ENCODE measurements at regions not wholly inside any gene's neighbourhood (a gene's known extent, or its start where the extent isn't known, plus 50 kb on each side); places are given as distances from the start of the nearest gene placed in this dataset.

DNA sequence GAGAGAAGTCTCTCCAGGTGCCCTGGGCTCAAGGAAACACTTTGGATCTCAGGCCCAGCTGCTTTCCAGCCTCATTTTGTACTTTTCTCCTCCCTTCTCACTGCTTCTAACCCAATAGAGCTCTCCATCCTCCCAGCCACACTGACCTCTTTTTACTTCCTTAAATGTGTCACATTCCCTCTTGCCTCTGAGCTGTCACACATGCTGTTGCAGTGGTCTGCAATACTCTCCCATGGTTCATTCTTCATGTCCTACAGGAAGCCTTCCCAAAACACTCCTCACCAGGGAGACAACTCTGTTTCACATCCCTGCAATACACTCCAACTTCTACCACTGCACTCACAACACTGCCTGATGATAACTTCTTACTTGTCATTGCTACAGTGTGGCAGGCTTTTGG is 242.1 kb upstream of the DYNLRB2 start:
- no peak for DNase-seq

DNA sequence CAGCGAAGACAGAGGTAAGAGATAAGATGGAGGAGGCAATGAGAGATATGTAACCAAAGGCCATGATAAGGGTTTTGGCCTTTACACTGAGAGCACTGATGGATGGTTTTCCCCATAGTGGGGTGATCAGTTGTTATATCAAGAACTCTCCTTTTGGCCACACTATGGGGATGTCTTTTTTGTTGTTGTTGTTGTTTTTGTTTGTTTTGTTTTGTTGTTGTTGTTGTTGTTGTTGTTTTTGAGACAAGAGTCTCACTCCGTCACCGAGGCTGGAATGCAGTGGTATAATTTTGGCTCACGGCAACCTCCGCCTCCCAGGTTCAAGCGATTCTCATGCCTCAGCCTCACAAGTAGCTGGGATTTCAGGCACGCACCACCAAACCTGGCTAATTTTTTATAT is 244.8 kb upstream of the DYNLRB2 start:
- no peak for DNase-seq

DNA sequence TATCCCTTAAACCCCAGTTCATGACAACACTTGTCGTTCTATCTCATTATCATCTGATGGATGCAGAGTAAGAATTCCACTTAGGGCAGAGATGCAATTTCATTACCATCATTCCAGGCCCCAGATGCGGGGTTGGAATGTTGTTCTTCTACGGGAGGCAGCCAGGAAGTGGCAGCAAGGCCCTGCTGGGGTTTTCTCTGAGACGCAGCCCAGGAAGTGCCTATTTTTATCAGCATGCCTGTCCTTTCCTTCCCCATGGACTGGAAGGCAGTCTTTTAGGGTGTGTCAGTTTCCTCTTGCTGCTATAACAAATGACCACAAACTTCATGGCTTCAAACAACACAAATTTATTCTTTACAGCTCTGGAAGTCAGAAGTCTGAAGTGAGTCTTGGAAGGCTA is 246.6 kb upstream of the DYNLRB2 start:
- no peak for DNase-seq

GRCh38 chr16:80288616-80289015 is 252.2 kb upstream of the DYNLRB2 start:
- no peak for DNase-seq

DNA sequence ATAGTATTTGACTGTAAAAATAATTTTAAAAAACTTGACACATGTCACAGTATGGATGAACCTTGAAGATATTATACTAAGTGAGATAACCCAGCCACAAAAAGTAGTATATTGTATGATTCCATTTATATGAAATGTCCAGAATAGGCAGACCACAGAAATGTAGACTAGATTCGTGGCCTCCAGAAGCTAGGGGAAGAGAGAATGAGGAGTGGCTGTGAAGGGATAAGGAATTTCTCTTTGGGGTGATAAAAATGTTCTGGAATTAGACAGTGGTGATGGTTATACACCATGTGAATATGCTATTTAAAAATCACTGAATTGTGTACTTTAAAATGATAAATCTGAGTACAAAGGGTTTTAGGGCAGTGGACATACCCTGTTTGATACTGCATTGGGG is 253.1 kb upstream of the DYNLRB2 start:
- no peak for DNase-seq

DNA sequence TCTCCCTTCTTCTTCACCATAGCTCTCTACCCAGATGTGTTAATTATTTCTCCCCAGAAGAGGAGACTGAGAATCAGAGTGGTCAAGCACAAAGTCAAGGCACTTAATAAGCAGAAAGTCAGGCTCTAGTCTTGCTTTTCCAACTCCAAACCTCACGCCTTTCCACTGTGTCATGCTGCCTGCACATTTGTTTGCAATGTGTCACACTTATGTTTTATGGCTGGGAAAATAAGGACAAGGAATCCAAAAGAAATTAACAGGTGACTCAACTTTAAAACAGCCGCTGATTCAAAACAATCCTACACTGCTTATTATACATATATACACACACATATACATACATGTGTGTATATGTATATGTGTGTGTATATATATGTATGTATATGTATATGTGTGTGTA is 255.7 kb upstream of the DYNLRB2 start:
- DNase-seq, result no peak

GRCh38 chr16:80283466-80284392 is 257.1 kb upstream of the DYNLRB2 start:
- DNase-seq, result no peak

DNA sequence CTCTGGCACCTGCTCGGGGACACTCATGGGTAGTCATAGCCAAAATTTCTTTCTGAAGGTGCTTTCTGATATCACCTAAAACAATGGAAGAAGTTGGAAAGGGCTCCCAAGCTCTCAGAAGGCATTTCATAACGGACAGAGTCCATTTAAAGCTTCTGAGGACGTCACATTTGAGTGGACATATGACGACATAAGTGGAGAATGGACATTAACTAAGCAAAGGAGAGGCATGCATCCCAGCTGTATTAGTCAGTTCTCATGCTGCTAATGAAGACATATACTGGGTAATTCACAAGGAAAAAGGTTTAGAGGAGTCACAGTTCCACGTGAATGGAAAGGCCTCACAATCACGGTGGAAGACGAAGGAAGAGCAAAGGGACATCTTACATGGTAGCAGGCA is 260.2 kb upstream of the DYNLRB2 start:
- DNase-seq, result no peak

DNA sequence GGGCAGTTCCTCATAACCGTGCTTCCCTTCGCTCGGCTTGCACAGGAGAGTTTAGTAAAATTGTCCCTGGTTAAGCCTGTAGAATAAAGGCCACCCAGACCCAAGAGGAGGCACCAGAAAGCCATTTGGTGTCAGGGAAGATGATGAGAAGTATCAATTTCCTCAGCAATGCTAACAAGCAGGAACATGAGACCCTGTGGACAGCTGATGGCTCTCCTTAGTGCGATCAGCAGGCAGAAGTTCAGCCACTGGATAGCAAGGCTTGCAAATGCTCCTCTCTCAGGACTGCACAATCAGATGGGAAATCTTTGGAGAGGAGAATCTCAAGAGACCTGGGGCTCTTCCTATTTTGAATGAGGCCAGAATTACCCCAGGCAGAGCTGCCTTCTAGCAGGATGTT is 261.1 kb upstream of the DYNLRB2 start:
- DNase-seq, result no peak

DNA sequence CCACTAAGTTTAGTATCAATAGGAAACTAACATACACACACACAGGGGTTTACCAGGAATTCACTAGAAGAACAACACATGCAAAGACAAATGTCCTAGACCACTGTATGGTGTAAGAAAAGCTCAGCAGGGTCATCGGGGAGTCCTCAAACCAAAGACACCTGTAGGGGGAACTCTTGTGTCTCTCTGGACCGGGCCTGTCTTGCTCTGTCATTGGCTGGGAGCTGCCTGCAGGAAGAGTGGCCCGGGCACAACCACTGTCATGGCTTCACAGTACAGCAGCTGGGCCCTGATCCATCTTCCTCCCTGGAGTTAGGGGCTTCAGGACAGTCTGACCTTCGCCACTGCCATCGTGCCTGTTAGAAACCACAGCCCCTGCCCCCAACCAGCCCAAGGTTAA is 263.6 kb upstream of the DYNLRB2 start:
- DNase-seq, result no peak

GRCh38 chr16:80274576-80275191 is 266.1 kb upstream of the DYNLRB2 start:
- no peak for DNase-seq

GRCh38 chr16:80273635-80274538 is 266.9 kb upstream of the DYNLRB2 start:
- no peak for DNase-seq

DNA sequence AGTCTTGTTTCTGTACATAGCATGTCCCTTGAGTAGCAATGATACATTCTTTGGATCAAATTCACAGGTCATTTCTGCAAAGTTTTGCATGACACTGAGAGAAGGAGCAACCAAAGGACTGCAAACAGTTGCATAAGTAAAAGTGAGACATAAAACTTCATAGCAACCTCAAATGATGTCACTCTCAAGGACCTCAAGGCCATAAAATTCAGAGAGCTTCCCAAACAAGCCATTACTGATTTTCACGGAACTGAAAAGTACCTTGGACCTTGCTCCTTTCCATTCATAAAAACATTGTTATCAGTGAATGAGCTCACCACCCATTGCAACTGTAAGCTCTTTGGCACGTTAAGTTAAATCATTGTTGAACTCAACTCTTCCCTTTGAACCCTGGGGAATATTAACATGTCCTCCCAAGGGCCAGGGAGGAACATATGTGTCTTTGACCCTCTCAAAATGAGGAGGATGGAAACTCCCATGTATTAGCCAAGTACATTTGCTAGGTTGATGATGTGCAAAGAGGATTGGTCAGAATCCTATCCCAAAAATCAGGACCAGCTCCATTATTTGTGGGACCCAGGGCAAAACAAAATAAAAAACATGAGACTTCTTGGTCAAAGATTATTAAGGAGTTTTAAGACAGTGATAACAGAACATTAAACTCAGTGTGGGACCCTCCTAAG is 275.0 kb upstream of the DYNLRB2 start:
- DNase-seq, result no peak

DNA sequence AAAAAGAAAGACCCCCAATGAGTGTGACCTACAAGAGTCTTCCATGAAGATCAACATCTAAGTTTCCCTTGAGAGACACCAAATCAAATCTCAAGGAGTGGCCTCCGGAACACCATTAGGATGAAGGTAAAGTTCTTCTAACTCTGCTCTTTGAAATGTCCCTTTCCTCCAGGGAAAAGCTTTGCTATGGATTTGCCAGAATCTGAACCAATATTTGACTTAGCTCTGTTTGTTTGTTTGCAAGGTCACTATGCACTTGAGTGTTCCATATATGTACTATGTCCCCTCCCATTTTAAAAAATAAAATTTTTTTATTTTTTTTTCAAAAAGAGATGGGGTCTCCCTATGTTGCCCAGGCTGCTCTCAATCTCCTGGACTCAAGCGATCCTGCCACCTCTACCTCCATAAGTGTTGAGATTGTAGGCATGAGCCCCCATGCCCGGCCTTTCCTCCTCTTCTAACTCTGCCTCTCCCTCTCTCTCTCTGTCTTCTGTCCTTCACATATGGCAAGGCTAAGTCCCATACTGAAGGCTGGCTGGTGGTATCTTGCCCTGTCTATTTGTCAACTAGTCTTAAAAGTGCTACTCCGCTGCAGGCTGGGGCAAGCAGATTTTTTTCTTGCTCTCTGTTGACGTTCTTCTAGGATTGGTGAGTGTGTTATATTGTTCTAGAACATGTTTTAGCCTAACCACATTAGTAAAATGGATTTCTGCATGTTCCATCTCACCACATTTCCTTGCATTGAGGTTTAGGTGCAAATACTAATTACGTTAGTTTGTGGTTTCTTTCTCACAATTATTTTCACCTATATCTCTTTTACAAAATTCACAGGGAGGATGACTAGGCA is 276.7 kb upstream of the DYNLRB2 start:
- DNase-seq, result no peak

DNA sequence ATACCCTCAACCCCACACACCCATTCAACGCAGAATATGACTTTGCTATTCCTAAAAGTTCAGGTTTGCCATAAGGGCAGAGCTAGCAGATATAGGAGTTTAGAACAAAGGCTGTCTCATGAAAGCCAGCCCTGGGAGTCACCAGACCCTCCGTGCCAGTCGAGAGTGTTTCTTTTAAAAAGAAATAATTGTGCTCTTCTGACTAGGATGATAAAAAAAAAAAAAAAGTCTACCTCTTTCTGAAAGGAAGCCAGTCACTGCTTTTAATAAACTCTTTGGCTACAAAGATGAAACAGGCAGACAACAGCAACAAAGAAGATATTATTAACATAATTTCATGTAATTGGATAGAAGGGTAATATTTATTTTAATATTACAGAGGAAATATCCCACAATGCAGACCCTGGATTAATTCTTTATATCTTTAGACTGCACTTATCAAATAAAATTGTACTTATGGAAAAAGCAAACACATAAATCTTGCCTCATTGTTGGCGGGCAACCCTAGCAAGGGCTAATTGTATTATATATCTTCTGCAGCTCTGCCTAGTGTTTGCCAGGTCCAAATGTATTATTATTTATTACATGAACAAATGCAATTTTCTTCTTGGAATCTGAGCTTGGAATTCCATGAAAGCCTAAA is 277.5 kb upstream of the DYNLRB2 start:
- DNase-seq, result no peak

- no peak for DNase-seq
Observed at GRCh38 chr16:80260906-80261311, 279.9 kb upstream of the DYNLRB2 start.

- DNase-seq, result no peak
Observed at GRCh38 chr16:80259290-80259805, 281.4 kb upstream of the DYNLRB2 start.

GRCh38 chr16:80258407-80258806 is 282.4 kb upstream of the DYNLRB2 start:
- DNase-seq, result no peak

- DNase-seq, result no peak
Observed at GRCh38 chr16:80254970-80255369, 285.8 kb upstream of the DYNLRB2 start.

DNA sequence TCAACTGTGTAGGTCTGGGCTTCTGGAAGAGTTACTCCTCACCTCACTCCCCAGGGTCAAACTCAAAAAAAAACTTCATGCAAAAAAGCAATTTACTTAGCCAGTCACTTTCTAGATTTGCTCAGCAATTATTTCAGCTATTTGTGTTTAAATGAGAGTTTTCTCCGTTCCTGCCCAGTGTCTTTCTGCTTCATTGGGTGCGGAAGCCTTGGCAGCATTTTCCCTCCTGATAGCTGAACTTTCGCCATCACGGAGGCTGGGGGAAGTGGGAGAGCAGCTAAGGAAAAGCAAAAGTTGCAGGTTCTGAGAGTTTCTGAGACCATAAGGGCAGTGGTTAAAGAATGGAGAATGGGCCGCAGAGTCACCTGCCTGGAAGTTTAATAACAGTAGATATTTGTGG is 287.1 kb upstream of the DYNLRB2 start:
- no peak for DNase-seq

- no peak for DNase-seq
Observed at GRCh38 chr16:80250381-80250780, 290.4 kb upstream of the DYNLRB2 start.

Data from NCI-H1092 (cell line).